AG04449 (cell line): ENCODE measurements at regions not wholly inside any gene's neighbourhood (a gene's known extent, or its start where the extent isn't known, plus 50 kb on each side); places are given as distances from the start of the nearest gene placed in this dataset.
A peak's percentile ranks its signal among the peaks of the same experiment; 100 is the strongest.

Experiments
- CTCF ChIA-PET: fragments of 350-600 bp; formaldehyde crosslinking; extraction: SDS; loops from one replicate; lab custom pipeline; 2021; ENCODE audit warnings: antibody characterized with exemption; lab: Yijun Ruan, JAX
- POLR2A ChIA-PET: fragments of 400-600, 350-600 bp; formaldehyde crosslinking; extraction: SDS; loops from one replicate; lab custom pipeline; 2020; ENCODE audit warnings: antibody characterized with exemption, inconsistent platforms; lab: Yijun Ruan, JAX
- DNase-seq: peaks from one replicate; pipeline ENCODE4 v3.0.0-alpha.2; 2010; ENCODE audit warnings: low read depth, low spot score
- H3K4me3 ChIP-seq: 2 replicates; pipeline ENCODE4 v1.5.1; 2011; ENCODE audit warnings: low read depth, mild to moderate bottlenecking, control low read depth, low read length
- TF ChIP-seq, protein P1 (sequence below): IDR thresholded peaks from one replicate; pipeline ENCODE4 v1.5.1; 2011; ENCODE audit warnings: mild to moderate bottlenecking, moderate library complexity, low read length, control low read depth, inconsistent platforms; ENCODE audit not compliant: insufficient read depth; ENCODE audit errors: missing control alignments

DNA sequence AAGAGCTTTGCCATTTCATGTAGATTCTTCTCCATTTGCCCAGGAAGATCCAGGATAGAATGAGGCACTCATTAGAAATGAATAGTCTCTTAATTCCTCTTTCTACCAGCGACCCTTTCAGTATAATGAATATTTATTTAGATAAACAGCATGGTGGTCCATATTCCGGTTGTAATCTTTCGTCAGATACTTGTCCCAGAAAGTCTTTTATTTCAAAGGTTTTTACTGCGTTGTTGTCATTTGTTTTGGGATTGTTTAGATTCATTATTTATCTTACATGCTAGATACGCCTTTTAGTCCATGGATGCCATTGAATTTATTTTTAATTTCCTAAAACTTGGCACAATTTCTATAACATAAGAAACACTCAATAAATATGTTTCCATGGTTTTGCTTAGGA is 139.7 kb upstream of the FLRT2 start:
- CTCF ChIA-PET = no interaction called here
- DNase-seq = no peak
- POLR2A ChIA-PET = no interaction called here
- TF ChIP-seq, protein P1, sequence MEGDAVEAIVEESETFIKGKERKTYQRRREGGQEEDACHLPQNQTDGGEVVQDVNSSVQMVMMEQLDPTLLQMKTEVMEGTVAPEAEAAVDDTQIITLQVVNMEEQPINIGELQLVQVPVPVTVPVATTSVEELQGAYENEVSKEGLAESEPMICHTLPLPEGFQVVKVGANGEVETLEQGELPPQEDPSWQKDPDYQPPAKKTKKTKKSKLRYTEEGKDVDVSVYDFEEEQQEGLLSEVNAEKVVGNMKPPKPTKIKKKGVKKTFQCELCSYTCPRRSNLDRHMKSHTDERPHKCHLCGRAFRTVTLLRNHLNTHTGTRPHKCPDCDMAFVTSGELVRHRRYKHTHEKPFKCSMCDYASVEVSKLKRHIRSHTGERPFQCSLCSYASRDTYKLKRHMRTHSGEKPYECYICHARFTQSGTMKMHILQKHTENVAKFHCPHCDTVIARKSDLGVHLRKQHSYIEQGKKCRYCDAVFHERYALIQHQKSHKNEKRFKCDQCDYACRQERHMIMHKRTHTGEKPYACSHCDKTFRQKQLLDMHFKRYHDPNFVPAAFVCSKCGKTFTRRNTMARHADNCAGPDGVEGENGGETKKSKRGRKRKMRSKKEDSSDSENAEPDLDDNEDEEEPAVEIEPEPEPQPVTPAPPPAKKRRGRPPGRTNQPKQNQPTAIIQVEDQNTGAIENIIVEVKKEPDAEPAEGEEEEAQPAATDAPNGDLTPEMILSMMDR = no peak
- H3K4me3 ChIP-seq = no peak overlapping the region

DNA sequence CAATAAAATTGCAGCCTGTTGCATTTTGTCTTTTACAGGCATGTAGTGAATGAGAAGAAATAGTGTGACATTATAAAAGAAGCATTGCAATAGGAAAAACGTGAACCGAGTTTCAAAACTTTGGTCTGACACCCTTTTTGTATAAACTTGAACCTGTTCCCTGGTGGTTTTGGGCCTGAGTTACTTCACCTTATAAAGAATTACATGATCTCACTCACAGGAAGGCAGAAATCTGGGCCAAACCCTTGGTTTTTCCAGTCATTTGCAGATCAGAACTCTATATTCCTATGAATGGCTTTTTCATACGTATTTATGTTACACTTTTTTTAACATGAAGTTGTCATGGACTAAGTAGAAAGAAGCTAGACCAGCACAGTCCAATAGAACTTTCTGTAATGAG is 138.5 kb upstream of the FLRT2 start:
- POLR2A ChIA-PET = no interaction called here
- CTCF ChIA-PET = no interaction called here
- TF ChIP-seq, protein P1 = no peak
- DNase-seq = no peak
- H3K4me3 ChIP-seq = no peak overlapping the region

DNA sequence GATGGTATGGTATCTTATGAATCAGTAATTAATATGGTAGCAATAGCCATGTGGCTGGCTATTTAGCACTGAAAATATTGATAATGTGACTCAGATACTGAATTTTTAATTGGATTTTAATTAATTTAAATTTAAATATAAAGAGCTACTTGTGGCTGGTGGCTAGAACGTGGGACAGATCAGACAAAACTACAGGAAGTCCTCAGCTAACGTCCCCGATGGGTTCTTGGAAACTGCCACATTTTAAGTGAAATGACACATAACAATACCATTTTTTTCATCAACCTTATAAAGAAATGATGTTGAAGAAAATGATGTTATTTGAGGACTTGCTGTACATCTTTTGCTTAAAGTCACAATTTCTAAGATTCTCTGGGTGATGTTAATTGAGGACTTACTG is 138.1 kb upstream of the FLRT2 start:
- no peak for DNase-seq
- POLR2A ChIA-PET = no interaction called here
- TF ChIP-seq, protein P1 = no peak
- no peak overlapping the region for H3K4me3 ChIP-seq
- CTCF ChIA-PET = no interaction called here

DNA sequence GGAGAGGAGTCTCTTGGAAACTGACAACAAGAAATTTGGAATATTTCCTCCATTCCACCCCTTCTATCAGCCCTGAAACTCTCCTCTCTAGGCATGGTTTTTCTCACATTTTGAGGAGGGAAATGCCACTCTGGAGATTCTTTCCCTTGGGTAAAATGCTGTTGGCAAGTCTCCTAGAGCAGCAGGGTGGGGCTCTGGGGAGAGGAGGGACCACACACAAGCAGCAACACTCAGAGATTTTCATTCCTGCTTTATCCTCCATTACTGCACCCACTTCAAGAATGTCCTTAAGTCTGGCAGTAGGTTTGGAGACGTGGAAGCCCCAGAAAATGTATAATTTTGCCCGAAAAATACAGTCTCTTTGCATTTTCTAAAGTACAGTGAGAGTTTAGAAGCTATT is 130.8 kb upstream of the FLRT2 start:
- TF ChIP-seq, protein P1 = no peak
- CTCF ChIA-PET = no interaction called here
- H3K4me3 ChIP-seq = no peak overlapping the region
- POLR2A ChIA-PET = no interaction called here
- peak; percentile 17 for DNase-seq

DNA sequence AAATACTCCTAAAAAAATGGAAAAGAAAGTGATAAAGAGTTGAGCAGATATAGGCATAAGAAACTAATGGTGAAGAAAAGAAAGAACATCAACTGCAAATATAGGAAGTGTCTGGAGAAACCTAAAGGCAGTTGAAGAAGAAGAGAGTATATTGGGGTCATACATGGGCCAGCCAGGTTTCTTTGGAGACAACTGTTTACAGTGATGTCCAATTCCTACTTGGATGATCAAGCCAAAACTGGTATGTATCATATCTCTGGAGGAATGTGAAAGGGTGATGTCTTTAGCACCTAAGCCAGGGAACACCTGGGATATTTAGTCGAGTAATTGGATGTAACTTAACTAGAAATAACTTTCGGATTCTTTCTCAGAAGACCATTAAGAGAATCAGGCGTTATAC is 129.3 kb upstream of the FLRT2 start:
- no peak overlapping the region for H3K4me3 ChIP-seq
- TF ChIP-seq, protein P1 = no peak
- ChIA-PET POLR2A (no interaction called here), CTCF (no interaction called here)
- no peak for DNase-seq

DNA sequence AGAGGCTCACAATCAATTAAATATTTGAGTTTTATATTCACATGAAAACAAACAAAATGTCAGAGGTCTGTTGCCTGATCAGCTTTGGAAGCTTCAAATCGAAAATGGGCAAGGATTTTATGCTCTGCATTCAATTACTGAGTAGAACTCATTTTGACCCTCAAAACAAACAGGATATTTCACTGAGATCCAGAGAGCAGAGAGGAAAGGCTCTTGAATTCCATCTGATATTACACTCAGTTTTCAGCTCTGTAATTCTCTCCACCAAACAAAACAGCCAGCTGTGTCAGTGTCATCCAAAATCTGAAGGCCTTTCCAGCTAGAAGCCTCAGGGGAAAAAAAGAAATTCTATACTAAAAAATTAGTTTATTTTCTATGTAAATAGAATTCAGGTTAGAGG is 128.6 kb upstream of the FLRT2 start:
- no peak overlapping the region for H3K4me3 ChIP-seq
- DNase-seq = no peak
- POLR2A ChIA-PET = no interaction called here

More for the DNA sequence above, 128.6 kb upstream of the FLRT2 start:
- TF ChIP-seq, protein P1 = no peak
- CTCF ChIA-PET = no interaction called here
